22Rv1 (cell line): ENCODE measurements at regions not wholly inside any gene's neighbourhood (a gene's known extent, or its start where the extent isn't known, plus 50 kb on each side); places are given as distances from the start of the nearest gene placed in this dataset.

Experiments used
- H3K27ac ChIP-seq: fragments of 450-650 bp; 2 replicates; pipeline ENCODE4 v1.5.1; 2017
- CTCF ChIP-seq: fragments of 450-650 bp; IDR thresholded peaks from 2 replicates; pipeline ENCODE4 v1.5.1; 2017; ENCODE audit warnings: mild to moderate bottlenecking
- ZFX ChIP-seq: fragments of 450-650 bp; IDR thresholded peaks from 2 replicates; pipeline ENCODE4 v1.6.1; 2017; ENCODE audit warnings: antibody characterized with exemption, borderline replicate concordance

GRCh38 chr4:157572284-157572683, 351.8 kb downstream of the GRIA2 start:
- no peak for TF ChIP-seq ZFX
- TF ChIP-seq CTCF, result no peak
- no peak overlapping the region for H3K27ac ChIP-seq

- TF ChIP-seq ZFX, result no peak
- no peak for TF ChIP-seq CTCF
- H3K27ac ChIP-seq, result no peak overlapping the region
Measured at GRCh38 chr4:157564771-157565170, 344.2 kb downstream of the GRIA2 start.

GRCh38 chr4:157564218-157564617, 343.7 kb downstream of the GRIA2 start:
- TF ChIP-seq ZFX, result no peak
- TF ChIP-seq CTCF, result no peak
- no peak overlapping the region for H3K27ac ChIP-seq

- no peak overlapping the region for H3K27ac ChIP-seq
- no peak for TF ChIP-seq CTCF
- TF ChIP-seq ZFX, result no peak
Measured at GRCh38 chr4:157558016-157558415, 337.5 kb downstream of the GRIA2 start.

- no peak overlapping the region for H3K27ac ChIP-seq
- TF ChIP-seq CTCF (no peak), ZFX (no peak)
Measured at GRCh38 chr4:157550028-157550427, 329.5 kb downstream of the GRIA2 start.

- TF ChIP-seq ZFX, result no peak
- no peak for TF ChIP-seq CTCF
- no peak overlapping the region for H3K27ac ChIP-seq
Measured at GRCh38 chr4:157527954-157528353, 307.4 kb downstream of the GRIA2 start.

- TF ChIP-seq CTCF, result no peak
- TF ChIP-seq ZFX, result no peak
- H3K27ac ChIP-seq, result no peak overlapping the region
Measured at GRCh38 chr4:157521906-157522305, 301.4 kb downstream of the GRIA2 start.
